Stimulated activated CD8-positive, alpha-beta memory T cell treated with anti-CD3 and anti-CD28 coated beads, Interleukin-7, amount 100 ng/mL, for 48 hours (primary cell): ENCODE measurements at regions not wholly inside any gene's neighbourhood (a gene's known extent, or its start where the extent isn't known, plus 50 kb on each side); places are given as distances from the start of the nearest gene placed in this dataset.

Experiments
- DNase-seq, 2 donors: peaks; one replicate each; pipeline ENCODE4 v3.0.0-alpha.2; 2020; ENCODE audit warnings: low read depth in 1 of 2; ENCODE audit errors: extremely low read depth in 1 of 2

DNA sequence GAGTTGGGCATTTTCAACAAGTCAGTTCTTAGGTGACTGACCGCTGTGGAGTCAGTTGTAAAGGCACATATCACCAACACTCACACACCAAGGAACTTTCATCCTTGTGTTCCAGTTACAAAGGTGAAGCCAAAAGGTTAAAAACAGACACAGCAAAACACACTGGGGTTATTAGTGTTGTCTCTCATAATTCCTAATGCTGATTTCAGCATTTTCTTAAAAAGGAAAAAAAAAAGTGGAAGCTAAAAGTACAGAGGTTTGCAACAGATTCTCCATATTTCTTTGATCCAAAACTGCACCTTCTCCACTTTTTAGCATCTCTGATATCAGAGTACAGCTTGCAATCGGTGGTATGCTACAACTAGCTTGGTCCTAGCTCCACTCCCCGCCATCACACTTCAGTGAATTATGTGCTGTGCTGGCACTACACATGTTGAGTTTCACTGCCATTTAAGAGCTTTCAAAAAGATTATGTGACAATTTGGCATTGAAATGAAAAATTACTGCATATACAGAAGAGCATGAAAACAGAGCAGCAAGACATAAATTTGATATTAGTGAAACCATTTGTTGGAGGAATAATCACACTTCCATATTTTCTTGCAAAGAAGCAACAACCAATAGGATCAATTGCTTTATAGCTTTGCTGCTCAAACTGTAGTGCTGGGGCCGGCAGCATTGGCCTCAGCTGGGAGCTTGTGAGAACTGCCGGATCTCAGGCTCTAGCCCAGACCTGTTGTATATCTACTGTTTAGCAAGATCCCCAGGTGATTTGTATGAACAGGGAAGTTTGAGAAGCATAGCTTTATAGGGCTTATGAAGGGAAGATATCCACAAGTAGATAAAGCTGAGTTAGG is 62.3 kb upstream of the DAPL1 start:
- DNase-seq: no peak

GRCh38 chr2:158733430-158733755 is 61.7 kb upstream of the DAPL1 start:
- no peak for DNase-seq

DNA sequence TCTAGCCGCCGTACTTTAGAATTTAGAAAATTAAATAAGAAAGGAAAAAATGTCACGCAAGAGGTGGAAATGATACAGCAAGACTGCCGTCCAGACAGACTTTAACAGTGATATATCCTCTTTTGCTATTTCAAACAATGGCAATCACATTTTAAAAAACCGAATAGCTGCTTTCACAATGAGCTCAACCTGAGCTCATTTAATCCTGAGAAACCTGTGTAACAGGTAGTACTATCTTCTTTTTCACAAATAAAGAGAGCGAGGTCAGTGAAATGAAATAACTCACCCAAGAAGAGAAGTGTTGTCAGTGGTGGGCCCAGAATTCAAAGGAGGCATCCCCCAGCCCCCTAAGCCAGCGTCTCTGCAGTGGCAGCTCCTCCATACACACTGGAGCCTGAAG is 60.7 kb upstream of the DAPL1 start:
- no peak for DNase-seq

- no peak for DNase-seq
Observed at GRCh38 chr2:158735822-158736580, 59.1 kb upstream of the DAPL1 start.

DNA sequence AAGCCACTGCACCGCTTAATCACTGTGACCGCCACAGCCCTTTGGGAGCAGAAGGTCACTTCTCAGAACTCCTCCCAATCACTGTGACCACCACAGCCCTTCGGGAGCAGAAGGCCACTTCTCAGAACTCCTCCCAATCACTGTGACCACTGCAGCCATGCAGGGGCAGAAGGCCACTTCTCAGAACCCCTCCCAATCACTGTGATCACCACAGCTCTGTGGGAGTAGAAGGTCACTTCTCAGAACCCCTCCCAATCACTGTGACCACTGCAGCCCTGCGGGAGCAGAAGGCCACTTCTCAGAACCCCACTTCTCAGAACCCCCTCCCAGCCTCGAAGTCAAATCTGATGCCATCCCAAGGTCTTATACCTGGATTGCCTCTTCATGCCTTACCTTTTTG is 56.8 kb upstream of the DAPL1 start:
- DNase-seq: no peak

DNA sequence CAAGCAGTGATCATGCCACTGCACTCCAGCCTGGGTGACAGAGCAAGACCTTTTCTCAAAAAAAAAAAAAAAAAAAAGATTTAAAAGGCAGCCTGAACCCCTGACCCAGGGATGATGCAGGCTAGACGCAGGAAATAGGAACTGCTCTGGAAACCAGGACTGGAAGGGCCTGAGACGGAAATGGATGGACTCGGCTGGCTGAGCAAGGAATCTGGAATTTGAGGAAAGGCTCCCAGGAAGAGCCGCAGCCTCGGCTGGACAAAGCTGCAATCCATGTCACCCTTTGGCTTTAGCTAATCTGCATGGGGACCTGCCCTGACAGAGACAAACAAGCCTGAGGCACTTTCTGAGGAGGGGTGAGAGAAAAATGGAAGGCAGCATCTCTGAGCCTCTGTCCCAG is 55.0 kb upstream of the DAPL1 start:
- no peak for DNase-seq

GRCh38 chr2:158740621-158741020 is 54.5 kb upstream of the DAPL1 start:
- no peak for DNase-seq

DNA sequence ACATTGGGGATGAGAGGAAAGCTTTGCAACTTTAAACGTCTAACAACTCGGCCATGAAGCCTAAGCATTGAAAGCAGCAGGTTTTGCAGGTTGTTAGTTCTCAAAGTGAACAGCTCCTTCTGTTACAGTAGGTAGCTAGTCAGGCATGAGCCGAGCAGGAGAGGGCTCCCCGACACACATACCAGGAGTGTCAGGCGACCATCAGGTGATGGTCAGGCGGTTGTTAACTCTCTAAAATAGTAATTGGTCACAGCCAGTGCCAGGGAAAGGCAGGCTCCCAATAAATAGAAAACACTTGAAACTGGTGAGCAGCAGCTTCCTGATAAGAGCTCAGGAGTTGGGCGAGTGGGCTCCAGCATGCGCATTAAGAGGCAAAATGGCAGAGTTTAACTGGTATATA is 53.5 kb upstream of the DAPL1 start:
- DNase-seq: no peak

- DNase-seq: no peak
Observed at GRCh38 chr2:158742536-158742935, 52.6 kb upstream of the DAPL1 start.

DNA sequence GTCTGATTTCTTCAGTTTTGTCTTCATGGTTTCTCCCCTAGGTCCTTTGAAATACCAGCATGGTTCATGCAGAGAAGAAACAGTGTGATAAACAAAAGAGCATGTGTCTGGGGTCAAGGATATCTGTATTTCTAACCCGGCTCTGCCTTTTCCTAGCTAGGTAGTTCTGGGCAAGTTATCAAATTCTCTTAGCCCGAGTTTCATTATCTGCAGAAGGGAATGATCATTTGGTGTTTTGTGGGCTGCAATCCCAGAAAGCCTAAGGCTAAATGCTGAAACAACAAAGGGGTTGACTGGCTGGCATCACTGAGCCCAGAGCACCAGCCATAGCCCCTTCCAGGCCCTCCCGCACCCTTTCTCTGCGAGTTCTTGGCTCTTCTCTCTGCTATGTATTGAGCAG is 51.7 kb upstream of the DAPL1 start:
- DNase-seq: no peak

- no peak for DNase-seq
Observed at GRCh38 chr2:158743879-158744278, 51.2 kb upstream of the DAPL1 start.

- peak in 1 of 2 donors; percentile 3 for DNase-seq
Observed at GRCh38 chr2:158745067-158745865, 49.9 kb upstream of the DAPL1 start.
